ENCODE measurements at regions not wholly inside any gene's neighbourhood (a gene's known extent, or its start where the extent isn't known, plus 50 kb on each side); places are given as distances from the start of the nearest gene placed in this dataset.

DNA sequence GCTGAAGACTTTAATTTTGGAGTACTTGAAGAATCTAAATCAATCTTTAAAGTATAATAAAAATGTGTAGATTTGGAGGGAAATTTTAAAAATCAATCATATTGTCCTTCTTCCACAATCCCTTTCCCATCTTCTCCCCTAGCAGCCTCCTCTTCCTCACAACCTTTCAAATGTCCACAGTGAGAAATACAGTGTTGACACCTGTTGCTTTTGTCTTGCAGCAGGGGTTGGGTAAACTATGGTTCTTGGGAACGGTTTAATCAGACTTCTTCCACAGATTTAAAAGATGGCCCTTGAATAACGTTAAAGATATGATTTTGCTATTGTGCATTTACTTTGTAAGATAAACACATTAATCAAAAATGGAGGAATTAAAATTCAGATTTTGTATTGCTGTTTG lies 113.8 kb upstream of the SLC1A4 start:
- DNase-seq: no peak
- peaks cover 10% of the 10 kb centered on the region for H3K27me3 Mint-ChIP-seq (ENCODE audit: low read depth, poor library complexity)
- H3K4me1 Mint-ChIP-seq: peaks cover 36% of the 10 kb centered on the region
- H3K4me3 Mint-ChIP-seq: no peak overlapping the region
- no peak for TF ChIP-seq CTCF (IDR thresholded peaks at IDR 0.05)
- no peaks in the 10 kb centered on the region for H3K9me3 Mint-ChIP-seq
- H3K27ac Mint-ChIP-seq: no peak overlapping the region
- no peaks in the 10 kb centered on the region for H3K36me3 Mint-ChIP-seq (ENCODE audit: low read depth)

GRCh38 chr2:64876137-64876647 lies 113.0 kb upstream of the SLC1A4 start:
- H3K4me1 Mint-ChIP-seq: peaks cover 36% of the 10 kb centered on the region
- no peak for DNase-seq
- H3K9me3 Mint-ChIP-seq: no peaks in the 10 kb centered on the region
- no peak overlapping the region for H3K27ac Mint-ChIP-seq
- H3K36me3 Mint-ChIP-seq (ENCODE audit: low read depth): no peaks in the 10 kb centered on the region
- no peak for TF ChIP-seq CTCF (IDR thresholded peaks at IDR 0.05)
- H3K4me3 Mint-ChIP-seq: no peak overlapping the region
- H3K27me3 Mint-ChIP-seq (ENCODE audit: low read depth, poor library complexity): peaks cover 9% of the 10 kb centered on the region

DNA sequence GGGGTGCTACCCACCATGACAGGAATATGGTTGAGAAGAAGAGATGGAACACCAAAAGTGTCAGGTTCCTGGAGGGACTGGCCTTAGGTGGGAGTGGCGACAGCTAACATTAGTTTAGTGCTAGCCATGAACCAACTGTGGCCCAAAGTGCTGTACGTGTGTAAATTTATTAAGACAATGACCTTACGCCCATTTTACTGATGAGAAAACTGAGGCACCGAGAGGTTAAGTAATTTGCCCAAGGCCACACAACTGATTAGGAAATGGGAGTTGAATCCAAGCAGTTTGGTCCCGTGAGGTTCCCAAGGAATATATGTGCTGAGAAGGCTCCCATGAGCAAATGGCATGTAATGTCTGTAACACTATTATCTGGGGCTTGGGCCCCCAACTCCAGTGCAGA lies 109.5 kb upstream of the SLC1A4 start:
- Mint-ChIP-seq H3K36me3 (ENCODE audit: low read depth) (no peaks in the 10 kb centered on the region), H3K27me3 (ENCODE audit: low read depth, poor library complexity) (peaks cover 11% of the 10 kb centered on the region), H3K27ac (no peak overlapping the region), H3K4me3 (no peak overlapping the region), H3K4me1 (peaks cover 32% of the 10 kb centered on the region), H3K9me3 (no peaks in the 10 kb centered on the region)
- no peak for DNase-seq
- no peak for TF ChIP-seq CTCF (IDR thresholded peaks at IDR 0.05)

GRCh38 chr2:64880193-64880951 lies 108.8 kb upstream of the SLC1A4 start:
- DNase-seq: no peak
- no peak for TF ChIP-seq CTCF (IDR thresholded peaks at IDR 0.05)

GRCh38 chr2:64881037-64881492 lies 108.1 kb upstream of the SLC1A4 start:
- Mint-ChIP-seq H3K4me1 (peaks cover 25% of the 10 kb centered on the region), H3K27ac (no peak overlapping the region), H3K4me3 (no peak overlapping the region), H3K9me3 (no peaks in the 10 kb centered on the region), H3K36me3 (ENCODE audit: low read depth) (no peaks in the 10 kb centered on the region), H3K27me3 (ENCODE audit: low read depth, poor library complexity) (peaks cover 11% of the 10 kb centered on the region)
- no peak for DNase-seq
- no peak for TF ChIP-seq CTCF (IDR thresholded peaks at IDR 0.05)

More at GRCh38 chr2:64880193-64880951, 108.8 kb upstream of the SLC1A4 start:
- Mint-ChIP-seq H3K27me3 (ENCODE audit: low read depth, poor library complexity) (peaks cover 11% of the 10 kb centered on the region), H3K27ac (peak overlapping the region; percentile 73), H3K9me3 (no peaks in the 10 kb centered on the region), H3K4me1 (peaks cover 29% of the 10 kb centered on the region), H3K36me3 (ENCODE audit: low read depth) (no peaks in the 10 kb centered on the region), H3K4me3 (no peak overlapping the region)

DNA sequence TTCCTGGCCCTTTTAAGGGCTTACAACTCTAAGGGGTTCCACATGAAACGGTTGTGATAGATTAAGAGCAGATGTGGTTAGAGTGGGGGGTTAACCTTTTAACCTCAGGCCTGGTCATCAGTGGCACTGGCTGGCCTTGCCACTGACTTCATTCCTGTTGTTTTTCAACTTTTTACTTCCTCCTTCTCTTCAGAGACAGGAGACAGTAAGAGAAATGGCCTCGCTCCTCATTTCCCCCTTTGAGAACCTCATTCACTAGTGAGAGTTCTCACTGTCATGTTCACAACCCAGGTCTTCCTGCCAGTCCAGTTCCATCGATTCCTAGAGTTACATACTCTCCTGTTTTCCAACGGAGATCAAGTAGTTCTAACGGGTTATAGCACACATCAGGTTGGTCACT lies 101.6 kb upstream of the SLC1A4 start:
- no peaks in the 10 kb centered on the region for H3K4me1 Mint-ChIP-seq
- no peak overlapping the region for H3K4me3 Mint-ChIP-seq
- peaks cover 36% of the 10 kb centered on the region for H3K9me3 Mint-ChIP-seq
- no peak for DNase-seq
- no peak overlapping the region for H3K27ac Mint-ChIP-seq
- H3K27me3 Mint-ChIP-seq (ENCODE audit: low read depth, poor library complexity): peaks cover 13% of the 10 kb centered on the region
- no peak for TF ChIP-seq CTCF (IDR thresholded peaks at IDR 0.05)
- no peaks in the 10 kb centered on the region for H3K36me3 Mint-ChIP-seq (ENCODE audit: low read depth)
